NCI-H187 treated with DMSO at 0.1 percent for 48 hours (cell line): ENCODE measurements at regions not wholly inside any gene's neighbourhood (a gene's known extent, or its start where the extent isn't known, plus 50 kb on each side); places are given as distances from the start of the nearest gene placed in this dataset.

Experiments
- DNase-seq: peaks from one replicate; lab custom pipeline; 2025; lab: John Stamatoyannopoulos, UW

DNA sequence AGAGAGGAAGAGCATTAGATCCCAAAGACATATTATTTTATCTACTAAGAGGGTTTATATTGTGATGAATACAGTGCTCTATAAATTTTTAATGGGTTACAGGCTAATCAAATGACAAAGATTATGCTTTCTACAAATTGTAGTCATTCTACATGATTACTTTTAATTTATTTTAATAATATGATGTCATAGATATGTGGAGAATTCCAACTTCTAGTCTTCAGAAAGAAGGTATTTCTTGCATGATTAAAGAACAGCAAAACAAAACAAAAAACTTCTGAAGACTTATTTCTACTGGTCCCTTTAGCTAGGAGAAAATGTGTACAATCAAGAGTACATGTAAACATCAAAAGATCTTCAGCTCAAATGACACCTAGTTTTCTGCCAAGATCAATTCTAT, 71.5 kb upstream of the FOXG1 start:
- no peak for DNase-seq

DNA sequence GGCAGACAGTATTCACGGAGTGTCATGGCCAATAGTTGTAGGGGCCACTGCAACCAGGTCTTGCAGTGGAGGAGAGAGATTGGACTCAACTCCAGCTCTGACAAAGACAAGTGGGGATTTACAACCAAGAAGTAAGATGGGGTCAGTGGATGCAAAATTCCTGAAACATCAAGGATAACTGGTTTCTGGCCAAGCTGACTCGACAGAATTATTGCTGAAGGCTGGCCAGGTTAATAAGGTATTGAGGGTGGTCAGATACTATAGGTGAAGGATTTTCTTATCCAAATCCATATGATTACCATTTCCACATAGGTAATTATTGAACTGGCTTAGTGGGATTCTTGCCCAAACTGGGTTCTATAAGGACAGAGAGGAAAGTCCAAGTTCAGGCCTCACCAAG, 64.9 kb upstream of the FOXG1 start:
- DNase-seq, result no peak

DNA sequence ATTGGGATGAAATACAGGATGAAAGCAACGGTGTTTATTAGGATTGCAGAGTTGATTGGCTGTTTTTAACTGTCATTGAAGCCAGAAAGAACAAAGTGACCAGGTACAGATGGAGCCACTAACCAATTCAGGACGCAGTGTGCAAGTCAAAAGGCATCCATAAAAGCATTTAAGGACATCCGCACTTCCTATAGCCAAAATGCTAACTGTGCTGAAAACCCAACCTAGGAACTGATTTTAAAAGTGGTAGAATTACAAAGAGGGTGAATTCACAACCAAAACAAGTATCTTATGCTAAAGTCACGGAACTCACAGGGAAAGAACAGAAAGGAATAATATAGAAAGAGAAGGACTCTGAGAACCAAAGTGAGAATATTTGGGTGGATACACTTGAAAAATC, 63.1 kb upstream of the FOXG1 start:
- no peak for DNase-seq

DNA sequence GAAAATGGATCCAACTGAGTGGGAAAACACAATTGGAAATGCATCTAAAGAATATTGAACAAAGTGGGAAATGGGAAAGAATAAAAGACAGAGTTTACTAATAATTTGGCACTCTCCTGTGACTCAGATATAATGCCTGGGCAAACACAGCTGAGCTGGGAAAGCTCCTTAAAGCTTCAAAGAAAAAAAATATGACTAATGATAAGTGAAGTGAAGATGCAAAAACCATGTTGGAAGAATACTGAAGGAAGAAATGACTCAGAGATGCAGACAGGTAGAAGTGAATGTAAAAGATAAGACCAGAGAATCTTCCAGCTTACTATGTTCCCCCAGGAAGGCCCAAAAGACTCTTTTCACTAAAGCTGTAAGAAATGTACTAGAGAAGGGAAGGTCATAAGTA, 62.4 kb upstream of the FOXG1 start:
- no peak for DNase-seq

DNA sequence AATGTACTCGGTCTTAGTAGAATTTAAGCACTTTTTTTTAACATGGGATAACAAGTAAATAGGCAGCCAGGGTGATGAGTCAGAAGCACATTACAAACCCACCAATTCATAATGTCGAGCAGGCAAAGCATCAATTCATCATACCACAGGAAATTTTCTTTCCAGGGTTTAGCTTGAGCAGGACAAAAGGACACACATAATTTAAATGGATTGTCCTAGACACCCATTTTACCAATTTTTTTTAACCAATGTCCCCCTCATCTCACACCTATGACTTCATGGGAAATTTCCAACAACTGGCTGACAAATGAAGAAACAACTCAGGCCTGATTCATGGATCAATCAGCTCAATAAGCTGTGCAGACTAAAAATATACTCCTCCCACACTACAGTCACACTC, 58.8 kb upstream of the FOXG1 start:
- no peak for DNase-seq

DNA sequence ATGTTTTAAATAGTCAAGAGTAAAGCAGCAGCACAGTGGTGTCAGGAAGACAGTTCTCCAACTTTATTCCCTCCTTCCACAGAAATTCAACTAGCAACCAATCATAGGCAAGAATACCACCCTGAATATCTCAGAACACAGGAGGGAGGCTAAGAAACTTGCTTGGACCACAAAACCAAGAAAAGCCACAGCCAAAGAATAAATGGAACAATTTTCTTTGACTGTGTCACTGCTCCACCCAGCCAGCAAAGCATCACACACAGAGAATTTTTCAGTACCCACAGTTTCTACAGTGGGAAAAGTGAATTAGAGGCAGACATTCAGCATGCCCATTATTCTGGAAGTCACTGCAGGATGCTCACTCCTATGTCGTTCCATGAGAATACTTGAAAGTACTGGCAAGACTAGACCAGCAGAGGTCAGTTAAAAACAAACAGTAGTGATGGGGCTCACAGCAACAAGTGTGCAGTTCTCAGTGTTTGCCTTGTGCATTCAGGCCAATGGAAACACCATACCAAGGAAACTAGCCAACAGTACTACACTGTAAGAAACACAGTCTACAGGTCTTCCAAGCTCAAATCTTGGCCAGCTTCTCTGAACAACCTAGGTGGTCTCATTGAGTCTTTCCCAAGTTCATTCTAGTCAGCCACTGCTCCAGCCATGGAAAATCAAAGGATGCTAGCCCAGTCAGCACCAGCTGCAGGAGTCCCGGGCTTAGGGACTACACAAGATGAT, 56.8 kb upstream of the FOXG1 start:
- DNase-seq, result no peak
